ES-I3 (cell line): ENCODE measurements at regions not wholly inside any gene's neighbourhood (a gene's known extent, or its start where the extent isn't known, plus 50 kb on each side); places are given as distances from the start of the nearest gene placed in this dataset.

ENCODE experiments used
- H3K36me3 ChIP-seq: 2 replicates; pipeline ENCODE4 v1.6.1; 2013; ENCODE audit warnings: mild to moderate bottlenecking, low read length, control low read depth, moderate library complexity; ENCODE audit not compliant: insufficient read depth
- H3K4me1 ChIP-seq: 2 replicates; pipeline ENCODE4 v1.6.1; 2013; ENCODE audit warnings: mild to moderate bottlenecking, control low read depth, low read length; ENCODE audit not compliant: insufficient read depth
- H3K9ac ChIP-seq: 2 replicates; pipeline ENCODE4 v1.6.1; 2013; ENCODE audit warnings: low read depth, mild to moderate bottlenecking, low read length, moderate library complexity
- H3K9me3 ChIP-seq: 2 replicates; pipeline ENCODE4 v1.6.1; 2013; ENCODE audit warnings: mild to moderate bottlenecking, low read length, moderate library complexity; ENCODE audit not compliant: control insufficient read depth, insufficient read depth

DNA sequence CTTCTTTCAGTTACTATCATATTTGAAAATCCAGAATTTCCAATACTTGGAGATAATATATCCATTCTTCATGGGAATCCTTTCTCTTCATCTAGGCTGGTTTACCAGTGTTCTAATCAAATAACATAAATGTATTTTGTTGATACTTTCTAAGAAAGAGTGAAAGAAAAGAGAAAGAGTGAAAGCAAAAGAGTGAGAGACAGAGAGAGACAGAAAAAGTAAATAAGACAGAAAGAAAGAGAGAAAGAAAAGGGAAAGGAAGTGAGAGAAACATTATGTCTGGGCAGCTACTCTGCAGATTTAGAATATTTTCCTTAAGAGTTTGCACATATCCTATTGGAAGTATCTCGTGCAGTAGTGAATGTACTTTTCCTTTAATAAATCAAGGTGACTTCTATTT lies 781.0 kb upstream of the GJE1 start:
- H3K9ac ChIP-seq: no peak overlapping the region
- no peaks in the 10 kb centered on the region for H3K36me3 ChIP-seq
- no peaks in the 10 kb centered on the region for H3K4me1 ChIP-seq
- no peaks in the 10 kb centered on the region for H3K9me3 ChIP-seq

DNA sequence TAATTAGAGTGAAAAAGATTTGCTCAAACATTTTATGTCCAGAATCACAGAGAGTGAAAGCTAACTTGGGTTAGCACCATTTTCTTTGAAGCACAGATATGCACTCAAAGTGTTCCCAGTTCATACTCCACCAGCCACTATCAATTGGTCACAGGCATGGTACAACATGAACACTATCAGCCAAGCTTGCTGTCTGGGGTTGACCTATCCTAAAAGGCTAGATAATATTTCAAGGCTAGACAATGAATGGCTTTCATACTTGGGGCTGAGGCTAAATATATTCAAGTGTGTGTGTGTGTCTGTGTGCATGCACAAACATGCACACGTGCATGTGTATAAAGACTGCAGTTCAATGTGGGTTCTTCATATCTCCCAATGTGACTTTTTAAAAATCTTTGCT lies 783.0 kb upstream of the GJE1 start:
- Histone ChIP-seq H3K9ac (no peak overlapping the region), H3K36me3 (no peaks in the 10 kb centered on the region), H3K4me1 (no peaks in the 10 kb centered on the region), H3K9me3 (no peaks in the 10 kb centered on the region)

DNA sequence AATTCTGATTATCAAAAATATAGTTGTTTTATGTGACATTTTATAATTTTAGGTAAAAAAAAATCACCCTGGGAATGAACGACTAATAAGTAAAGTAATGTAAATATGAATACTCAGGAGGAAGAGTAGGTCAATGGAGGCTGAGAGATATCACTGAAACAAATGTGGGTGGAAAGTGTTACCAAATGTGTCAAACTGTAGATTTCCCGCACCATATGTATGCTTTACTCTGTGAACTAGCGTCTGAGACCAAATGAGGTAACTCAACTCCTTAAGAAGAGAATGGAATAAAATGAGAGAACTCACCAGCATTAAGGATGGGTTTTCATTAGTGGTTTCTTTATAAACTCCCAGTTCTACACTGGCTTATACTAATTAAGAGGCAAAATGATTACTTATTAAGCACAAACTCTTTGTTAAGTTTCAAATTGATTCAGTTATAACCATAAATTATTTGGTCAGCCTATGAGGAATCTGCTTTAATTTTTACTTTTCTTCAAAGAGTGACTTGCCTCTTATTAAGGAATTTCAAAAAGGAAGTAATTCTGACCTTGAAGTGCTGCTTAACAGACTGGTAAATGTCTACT lies 784.7 kb upstream of the GJE1 start:
- Histone ChIP-seq H3K9ac (no peak overlapping the region), H3K4me1 (no peaks in the 10 kb centered on the region), H3K36me3 (no peaks in the 10 kb centered on the region), H3K9me3 (no peaks in the 10 kb centered on the region)

DNA sequence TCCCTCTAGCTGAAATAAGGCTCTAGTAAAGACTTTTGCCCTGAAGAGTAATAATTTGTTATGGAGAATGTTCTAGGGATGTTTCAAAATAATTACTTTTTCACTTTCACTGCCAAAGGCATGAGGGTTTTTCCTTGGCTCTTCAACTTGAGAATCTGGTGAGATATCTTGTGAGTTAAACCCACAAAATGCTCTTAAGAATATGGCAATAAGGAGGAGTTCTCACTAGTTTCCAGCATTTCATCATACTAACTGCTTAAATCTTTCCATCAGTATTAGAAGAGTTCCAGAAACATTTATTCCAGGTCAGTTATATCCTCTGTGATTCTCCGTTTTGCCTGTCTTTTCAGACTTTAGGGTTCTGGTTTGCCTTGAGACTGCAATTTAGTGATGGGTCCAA lies 785.6 kb upstream of the GJE1 start:
- Histone ChIP-seq H3K36me3 (no peaks in the 10 kb centered on the region), H3K4me1 (no peaks in the 10 kb centered on the region), H3K9me3 (no peaks in the 10 kb centered on the region), H3K9ac (no peak overlapping the region)

DNA sequence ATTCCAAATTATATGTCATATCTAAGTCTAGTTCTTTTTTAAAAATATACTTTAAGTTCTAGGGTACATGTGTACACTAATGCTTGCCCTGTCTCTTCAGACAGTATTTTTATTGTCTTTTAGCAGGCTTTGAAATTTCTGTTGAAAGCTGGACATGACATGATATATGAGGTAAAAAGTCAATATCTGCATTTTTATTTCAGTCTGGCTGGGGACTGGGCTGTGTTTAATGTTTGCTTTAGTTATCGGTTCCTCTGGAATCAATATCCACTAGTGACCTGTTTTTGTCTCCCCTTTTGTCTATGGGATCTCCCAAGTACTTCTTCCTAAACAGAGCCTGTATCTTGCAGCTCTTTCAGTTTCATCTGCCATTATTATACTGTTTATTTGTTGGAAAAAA lies 786.2 kb upstream of the GJE1 start:
- Histone ChIP-seq H3K9me3 (no peaks in the 10 kb centered on the region), H3K36me3 (no peaks in the 10 kb centered on the region), H3K9ac (no peak overlapping the region), H3K4me1 (no peaks in the 10 kb centered on the region)

DNA sequence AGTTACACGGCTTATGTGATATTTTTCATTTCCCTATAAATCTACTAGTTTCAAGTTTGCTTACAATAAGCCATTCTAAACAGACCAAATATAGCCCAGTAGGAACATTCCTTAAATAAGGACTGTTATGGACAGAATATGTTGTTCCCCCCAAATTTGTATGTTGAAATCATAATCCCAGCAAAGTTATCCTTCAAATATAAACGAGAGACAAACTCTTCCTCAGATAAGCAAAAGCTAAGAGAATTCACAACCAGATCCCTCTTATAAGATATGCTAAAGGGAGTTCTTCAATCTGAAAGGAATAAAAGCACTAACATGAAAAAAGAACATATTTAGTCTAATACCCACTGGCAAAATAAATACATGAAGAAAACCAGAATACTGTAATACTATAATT lies 795.5 kb upstream of the GJE1 start:
- Histone ChIP-seq H3K4me1 (no peaks in the 10 kb centered on the region), H3K9ac (no peak overlapping the region), H3K36me3 (no peaks in the 10 kb centered on the region), H3K9me3 (no peaks in the 10 kb centered on the region; the same call in 1 of the 2 replicates)

DNA sequence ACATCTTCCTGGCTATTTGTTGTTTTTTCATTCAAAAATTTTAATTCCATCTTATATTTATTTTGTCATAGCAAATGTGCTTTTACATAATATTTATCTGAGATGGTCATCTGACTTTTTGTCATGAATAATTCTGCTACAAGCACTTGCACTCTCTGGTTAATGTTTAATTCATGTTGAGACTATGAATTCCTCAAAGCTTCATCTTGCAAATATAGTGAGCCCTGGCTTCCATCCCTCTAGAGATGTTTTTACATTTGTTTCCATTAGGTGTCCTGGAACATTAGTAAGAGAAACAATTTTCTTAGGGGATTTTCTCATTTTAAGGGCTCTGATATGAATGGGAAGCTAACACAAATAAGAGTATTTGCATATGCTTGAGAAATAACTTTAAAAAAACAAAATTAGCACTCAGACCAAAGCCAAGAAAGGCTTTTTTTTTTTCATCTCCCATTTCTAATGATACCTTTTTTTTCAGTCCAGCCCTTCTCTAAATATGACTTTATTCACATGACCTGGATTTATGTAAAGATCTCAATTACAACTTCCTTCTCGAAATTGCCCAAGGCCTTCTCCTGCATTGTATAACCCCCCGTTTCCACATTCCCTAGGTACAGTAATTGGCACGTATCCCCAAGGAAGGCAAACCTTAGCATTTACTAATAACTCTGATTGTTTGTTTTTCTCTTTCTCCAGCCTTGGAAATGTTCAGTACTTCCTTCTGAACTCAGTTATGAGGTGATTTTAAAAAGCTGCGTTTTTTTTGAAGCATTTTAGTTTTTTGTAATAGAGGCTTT lies 797.0 kb upstream of the GJE1 start:
- no peaks in the 10 kb centered on the region for H3K36me3 ChIP-seq
- no peaks in the 10 kb centered on the region; the same call in 1 of the 2 replicates for H3K9me3 ChIP-seq
- H3K4me1 ChIP-seq: no peaks in the 10 kb centered on the region
- no peak overlapping the region for H3K9ac ChIP-seq

DNA sequence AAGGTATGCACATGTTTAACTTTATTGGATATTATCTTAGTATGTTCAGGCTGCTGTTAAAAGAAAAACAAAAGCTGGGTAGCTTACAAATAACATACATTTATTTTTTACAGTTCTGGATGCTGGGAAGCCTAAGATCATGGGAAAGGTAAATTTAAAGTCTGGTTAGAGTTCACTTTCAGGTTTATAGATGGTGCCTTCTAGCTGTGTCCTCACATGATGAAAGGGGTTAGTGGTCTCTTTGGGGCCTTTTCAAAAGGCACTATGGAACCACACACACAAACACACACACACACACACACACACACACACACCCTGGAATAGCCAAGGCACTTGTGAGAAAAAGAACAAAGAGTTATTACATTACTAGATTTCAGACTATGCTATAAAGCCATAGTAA lies 805.8 kb upstream of the GJE1 start:
- H3K9ac ChIP-seq: no peak overlapping the region
- no peaks in the 10 kb centered on the region for H3K9me3 ChIP-seq
- H3K36me3 ChIP-seq: no peaks in the 10 kb centered on the region
- no peaks in the 10 kb centered on the region for H3K4me1 ChIP-seq

DNA sequence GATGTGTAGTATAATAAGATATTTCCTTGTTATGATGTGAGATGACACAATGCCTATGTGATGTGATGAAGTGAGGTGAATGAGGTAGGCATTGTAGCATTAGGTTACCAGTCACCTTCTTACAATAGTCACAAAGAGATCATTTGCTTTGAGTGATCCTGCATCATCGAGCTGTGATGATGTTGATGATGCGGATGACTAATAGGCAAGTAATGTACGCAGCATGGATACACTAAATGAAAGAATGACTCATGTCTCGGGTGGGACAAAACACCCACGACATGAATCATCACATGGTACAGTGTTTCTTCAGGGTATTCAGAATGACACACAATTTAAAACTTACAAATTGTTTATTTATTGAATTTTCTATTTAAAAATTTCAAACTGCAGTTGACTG lies 806.3 kb upstream of the GJE1 start:
- Histone ChIP-seq H3K4me1 (no peaks in the 10 kb centered on the region), H3K9ac (no peak overlapping the region), H3K36me3 (no peaks in the 10 kb centered on the region), H3K9me3 (no peaks in the 10 kb centered on the region)

DNA sequence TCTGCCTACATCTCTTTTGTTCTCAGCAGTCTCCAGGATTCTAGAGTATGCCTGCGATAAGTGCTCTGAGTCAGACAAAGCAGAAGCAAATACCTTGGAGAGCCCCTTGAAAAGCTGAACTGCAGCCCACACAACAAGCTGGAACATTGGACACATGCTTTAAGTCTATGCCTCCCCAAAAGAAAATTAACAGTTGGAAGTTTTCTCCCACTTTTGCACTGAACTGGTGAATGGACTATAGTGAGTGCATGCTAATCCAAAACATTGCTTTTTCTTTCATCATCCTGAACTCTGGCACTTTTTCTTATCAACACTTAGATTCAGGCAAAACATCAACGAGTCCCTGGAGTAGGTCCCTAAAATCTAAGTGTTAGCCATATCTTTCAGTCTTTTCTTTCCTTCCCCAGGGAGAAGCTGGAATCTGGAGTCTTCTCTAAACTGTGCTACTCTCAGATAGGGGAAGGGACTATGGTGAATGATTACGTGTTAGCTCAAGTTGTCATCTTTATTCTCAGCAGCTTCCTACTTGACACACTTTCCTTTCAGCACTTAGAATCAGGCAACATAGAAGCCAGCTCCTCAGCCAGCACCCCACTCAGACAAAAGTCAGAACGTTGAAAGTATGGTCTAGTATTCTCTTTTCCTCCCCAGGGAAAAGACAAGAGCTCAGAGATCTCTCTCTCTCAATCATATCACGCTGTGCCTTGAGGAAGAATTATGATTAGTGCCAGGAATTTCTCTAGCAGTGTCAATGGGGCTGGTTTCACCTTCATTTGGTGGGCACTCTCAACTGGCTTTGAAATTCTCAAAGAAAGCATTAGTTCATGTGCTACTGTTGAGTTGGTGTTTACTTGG lies 811.0 kb upstream of the GJE1 start:
- H3K36me3 ChIP-seq: no peaks in the 10 kb centered on the region
- no peaks in the 10 kb centered on the region for H3K9me3 ChIP-seq
- no peak overlapping the region for H3K9ac ChIP-seq
- no peaks in the 10 kb centered on the region for H3K4me1 ChIP-seq

DNA sequence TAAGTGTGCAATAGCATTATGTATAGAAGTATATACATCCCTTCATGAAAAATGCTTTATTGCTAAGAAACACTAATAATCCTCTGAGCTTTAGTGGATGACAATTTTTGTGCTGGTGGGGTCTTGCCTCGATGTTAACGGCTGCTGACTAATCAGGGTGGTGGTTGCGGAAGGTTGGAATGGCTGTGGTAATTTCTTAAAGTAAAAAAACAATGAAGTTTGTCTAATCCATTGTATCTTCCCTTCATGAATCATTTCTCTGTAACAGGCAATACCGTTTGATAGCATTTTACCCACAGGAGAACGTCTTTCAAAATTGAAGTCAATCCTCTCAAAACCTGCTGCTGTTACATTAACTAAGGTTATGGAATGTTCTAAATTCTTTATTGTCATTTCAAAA lies 816.5 kb upstream of the GJE1 start:
- no peaks in the 10 kb centered on the region for H3K36me3 ChIP-seq
- no peaks in the 10 kb centered on the region for H3K9me3 ChIP-seq
- H3K9ac ChIP-seq: no peak overlapping the region
- no peaks in the 10 kb centered on the region for H3K4me1 ChIP-seq

DNA sequence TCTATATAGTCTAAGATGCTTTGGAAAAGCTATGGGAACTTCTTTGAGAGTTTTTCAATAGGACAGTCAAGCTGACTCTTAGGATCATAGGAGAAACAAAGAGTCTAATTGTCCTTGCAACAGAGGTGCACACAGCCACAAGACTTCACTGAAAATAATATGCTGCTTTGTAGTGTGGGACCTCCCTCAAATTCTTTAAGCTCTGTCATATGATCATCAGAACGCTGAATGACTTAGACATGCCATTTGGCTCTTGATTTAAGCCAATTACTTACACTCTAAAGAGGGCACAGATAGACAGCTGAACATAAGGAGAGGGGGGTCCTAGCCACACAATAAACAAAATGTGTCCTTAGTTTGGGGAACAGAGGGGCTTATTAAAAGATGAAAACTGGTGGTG lies 818.7 kb upstream of the GJE1 start:
- Histone ChIP-seq H3K9ac (no peak overlapping the region), H3K36me3 (no peaks in the 10 kb centered on the region), H3K4me1 (no peaks in the 10 kb centered on the region), H3K9me3 (no peaks in the 10 kb centered on the region)

DNA sequence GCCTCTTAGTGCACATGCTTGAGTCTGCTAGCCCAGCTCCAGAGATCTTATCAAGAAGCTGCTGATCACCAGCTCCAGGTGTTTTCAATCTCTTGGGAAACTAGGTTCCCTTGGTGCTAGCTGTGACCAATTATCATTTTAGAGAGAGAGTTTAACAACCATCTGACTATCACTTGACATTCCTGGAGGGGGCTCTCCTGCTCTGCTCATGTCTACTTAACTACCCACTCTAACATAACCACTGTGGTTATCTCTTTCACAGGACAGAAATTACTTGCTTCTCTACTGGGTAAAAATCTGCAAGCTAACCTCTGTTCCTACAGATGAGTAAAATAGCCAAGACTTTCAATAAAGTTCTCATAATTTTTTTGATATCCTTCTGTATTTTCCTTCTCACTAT lies 823.4 kb upstream of the GJE1 start:
- H3K4me1 ChIP-seq: no peaks in the 10 kb centered on the region
- no peak overlapping the region for H3K9ac ChIP-seq
- no peaks in the 10 kb centered on the region for H3K36me3 ChIP-seq
- peaks cover 5% of the 10 kb centered on the region for H3K9me3 ChIP-seq

DNA sequence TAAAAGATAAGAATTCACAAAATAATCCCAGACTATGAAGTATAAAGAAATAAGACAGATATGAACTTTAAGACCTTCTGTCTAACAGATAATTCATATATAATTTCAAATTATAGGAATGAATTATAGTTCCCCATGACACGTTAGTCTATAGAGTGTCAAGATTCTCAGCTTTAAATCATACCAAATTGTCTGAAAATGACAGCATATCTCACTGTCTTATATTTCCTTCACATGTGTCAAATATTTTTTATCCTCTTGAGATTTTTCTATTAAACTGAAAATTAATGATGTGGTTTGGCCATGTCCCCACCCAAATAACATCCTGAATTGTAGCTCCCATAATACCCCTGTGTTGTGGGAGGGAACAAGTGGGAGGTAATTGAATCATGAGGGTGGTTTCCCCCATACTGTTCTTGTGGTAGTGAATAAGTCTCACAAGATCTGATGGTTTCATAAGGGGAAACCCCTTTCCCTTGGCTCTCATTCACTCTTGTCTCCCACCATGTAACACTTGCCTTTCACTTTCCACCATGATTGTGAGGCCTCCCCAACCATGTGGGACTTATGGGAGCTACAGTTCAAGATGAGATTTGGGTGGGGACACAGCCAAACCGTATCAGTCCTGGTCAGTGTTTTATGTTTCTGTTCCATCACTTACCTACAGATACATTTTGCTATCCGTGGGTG lies 825.3 kb upstream of the GJE1 start:
- peaks cover 5% of the 10 kb centered on the region for H3K9me3 ChIP-seq
- no peaks in the 10 kb centered on the region for H3K36me3 ChIP-seq
- no peak overlapping the region for H3K9ac ChIP-seq
- no peaks in the 10 kb centered on the region for H3K4me1 ChIP-seq
